Fibroblast of peridontal ligament (primary cell): ENCODE measurements at regions not wholly inside any gene's neighbourhood (a gene's known extent, or its start where the extent isn't known, plus 50 kb on each side); places are given as distances from the start of the nearest gene placed in this dataset.

Source experiments
- DNase-seq: peaks from one replicate; pipeline ENCODE4 v3.0.0-alpha.2; 2010; ENCODE audit errors: extremely low read depth

GRCh38 chr20:61048302-61048701, 203.8 kb upstream of the CDH4 start:
- DNase-seq, result no peak

GRCh38 chr20:61049684-61050083, 202.4 kb upstream of the CDH4 start:
- DNase-seq, result no peak

- DNase-seq, result no peak
Measured at GRCh38 chr20:61050336-61050890, 201.6 kb upstream of the CDH4 start.

DNA sequence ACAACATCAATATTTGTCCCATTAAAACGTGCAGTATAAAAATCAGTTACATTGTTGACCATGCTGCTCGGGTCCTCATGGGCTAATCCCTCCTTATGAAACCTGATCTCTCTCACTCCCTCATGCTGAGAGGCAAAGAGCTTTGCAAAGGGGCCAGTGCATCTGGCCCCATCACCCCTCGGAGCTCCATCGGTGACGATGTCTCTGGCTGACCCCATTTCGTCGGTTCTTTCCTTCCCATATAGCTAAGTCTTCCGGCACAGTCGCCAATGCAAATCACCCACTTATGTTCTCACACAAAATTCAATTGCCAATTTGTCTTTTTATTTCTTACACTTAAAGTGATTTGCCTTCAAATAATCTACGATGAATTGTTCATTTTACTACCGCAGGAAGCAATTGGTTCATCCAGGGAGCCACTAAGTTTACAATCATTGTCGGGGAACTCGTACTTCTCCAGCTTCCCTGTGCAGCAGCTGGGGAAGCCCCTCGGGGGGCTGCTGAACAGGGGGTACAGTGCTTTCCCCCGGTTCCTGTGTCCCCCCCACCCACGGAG, 199.8 kb upstream of the CDH4 start:
- no peak for DNase-seq

GRCh38 chr20:61052776-61053442, 199.2 kb upstream of the CDH4 start:
- DNase-seq, result no peak

- DNase-seq, result no peak
Measured at GRCh38 chr20:61053487-61053886, 198.6 kb upstream of the CDH4 start.

- no peak for DNase-seq
Measured at GRCh38 chr20:61053889-61054288, 198.2 kb upstream of the CDH4 start.

DNA sequence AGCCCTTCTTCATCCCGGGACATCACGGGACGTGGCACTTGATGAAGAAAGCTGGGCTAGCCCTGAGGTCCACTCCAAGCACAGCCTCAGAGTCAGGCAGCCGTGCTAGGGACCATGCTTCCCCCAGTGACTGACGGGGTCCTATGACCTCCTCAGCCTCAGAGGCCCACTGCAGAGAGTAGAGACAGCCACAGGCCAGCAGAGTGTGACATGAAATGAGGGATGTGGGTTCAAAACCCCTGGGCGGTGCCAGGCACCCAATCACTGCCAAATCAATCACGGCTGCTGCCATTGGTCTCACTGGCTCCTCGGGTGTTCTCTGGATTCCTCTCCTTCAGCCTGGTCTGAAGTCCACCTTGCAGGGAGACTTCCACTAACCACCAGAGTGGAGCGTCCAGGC, 197.7 kb upstream of the CDH4 start:
- no peak for DNase-seq

- DNase-seq, result no peak
Measured at GRCh38 chr20:61055180-61056010, 196.7 kb upstream of the CDH4 start.

GRCh38 chr20:61056116-61056515, 195.9 kb upstream of the CDH4 start:
- no peak for DNase-seq

- no peak for DNase-seq
Measured at GRCh38 chr20:61056627-61057442, 195.2 kb upstream of the CDH4 start.

GRCh38 chr20:61057443-61058121, 194.5 kb upstream of the CDH4 start:
- no peak for DNase-seq

GRCh38 chr20:61061981-61062380, 190.1 kb upstream of the CDH4 start:
- no peak for DNase-seq

DNA sequence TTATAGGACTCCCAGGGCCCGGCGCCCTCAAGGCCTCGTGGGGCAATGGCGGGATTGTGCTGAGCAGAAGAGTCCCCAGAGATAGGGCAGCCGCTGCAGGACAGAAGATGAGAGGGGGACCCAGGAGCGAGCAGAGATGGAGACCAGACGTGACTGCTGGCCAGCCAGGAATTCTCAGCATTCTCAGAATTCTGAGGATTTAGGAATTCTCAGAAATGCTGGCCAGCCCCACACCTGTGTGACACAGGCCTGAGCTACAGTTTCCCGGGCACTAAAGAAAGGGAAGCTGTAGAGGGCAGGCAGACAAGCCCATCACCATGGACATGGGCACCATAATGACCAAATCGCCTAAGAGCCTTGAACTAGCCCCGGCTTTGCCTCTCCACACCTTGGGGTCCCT, 186.2 kb upstream of the CDH4 start:
- no peak for DNase-seq

DNA sequence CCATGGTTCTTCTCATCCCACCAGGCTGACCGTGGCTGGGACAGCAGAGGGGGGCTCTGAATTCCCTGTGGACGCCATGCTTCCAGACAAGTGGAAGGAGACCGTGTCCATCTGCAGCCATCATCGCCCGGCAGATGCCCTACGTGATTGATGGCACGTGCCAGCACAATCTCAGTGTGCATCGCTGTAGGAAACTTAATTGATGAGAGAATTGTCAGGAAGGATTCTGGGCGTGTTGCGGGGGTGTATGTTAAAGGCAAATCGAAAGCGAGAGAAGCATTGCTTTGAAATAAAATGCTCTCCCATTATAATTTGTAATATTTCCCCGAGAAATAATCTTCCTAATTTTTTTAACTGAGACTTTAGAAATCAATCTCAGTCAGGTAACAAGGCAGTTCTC, 185.5 kb upstream of the CDH4 start:
- no peak for DNase-seq

- no peak for DNase-seq
Measured at GRCh38 chr20:61067221-61067620, 184.8 kb upstream of the CDH4 start.

DNA sequence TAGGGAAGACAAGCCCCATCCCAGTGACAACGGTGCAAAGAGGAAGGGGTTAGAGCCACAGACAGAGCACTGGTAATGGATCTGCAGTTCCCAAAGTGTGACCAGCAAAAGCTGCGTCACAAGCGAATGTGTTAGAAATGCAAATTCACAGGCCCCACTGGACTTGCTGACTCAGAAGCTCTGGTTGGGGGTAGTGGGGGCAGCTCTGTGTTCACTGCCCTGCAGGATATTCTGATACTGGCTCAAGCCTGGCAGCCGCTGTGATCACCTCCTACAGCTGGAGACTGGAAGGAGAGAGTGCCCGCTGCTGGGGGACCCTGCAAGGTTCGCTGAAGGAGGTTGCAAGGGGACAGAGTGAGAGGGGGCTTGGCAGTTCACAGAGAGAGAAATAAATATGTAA, 179.7 kb upstream of the CDH4 start:
- no peak for DNase-seq

GRCh38 chr20:61073376-61073775, 178.7 kb upstream of the CDH4 start:
- DNase-seq, result no peak

DNA sequence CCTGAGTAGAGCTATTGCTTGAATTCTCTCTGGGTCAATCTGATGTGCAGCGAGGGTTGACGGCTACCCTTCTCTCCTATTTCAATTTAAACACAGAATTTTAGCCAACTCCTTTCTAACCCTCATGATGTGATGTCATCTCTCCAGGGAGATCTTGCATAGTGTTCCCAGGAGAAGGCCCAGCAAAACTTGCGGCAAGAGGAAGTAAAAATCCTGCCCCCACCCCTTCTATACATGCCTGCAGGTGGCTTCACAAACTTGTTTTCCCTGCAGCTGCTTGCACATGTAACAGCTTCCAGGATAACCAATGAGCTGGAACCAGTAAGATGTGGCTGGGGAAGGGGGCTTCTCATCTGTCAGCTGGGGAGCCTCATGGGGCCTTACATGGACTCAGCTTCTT, 169.3 kb upstream of the CDH4 start:
- DNase-seq, result no peak

DNA sequence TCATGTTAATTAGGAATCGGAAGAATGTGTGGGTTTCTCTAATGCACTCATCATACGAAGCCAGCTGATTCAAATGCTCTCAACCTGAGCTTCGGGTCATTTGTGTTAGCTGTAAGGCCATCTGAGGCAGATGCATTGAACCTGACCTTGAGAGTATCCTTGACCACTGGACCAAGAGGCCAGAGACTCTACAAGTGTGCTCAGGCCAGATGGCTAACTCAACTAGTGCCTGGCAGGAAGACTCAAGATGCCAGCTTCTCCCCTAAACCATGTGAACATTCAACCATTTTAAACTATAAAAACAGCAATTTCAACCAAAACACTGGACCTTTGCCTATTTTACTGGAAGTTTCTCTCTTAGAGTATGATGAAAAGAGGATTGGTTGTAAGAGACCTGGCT, 168.6 kb upstream of the CDH4 start:
- no peak for DNase-seq

- DNase-seq, result no peak
Measured at GRCh38 chr20:61086031-61086430, 166.0 kb upstream of the CDH4 start.
